Dedifferentiated amniotic fluid mesenchymal stem cell (primary cell): ENCODE measurements at regions not wholly inside any gene's neighbourhood (a gene's known extent, or its start where the extent isn't known, plus 50 kb on each side); places are given as distances from the start of the nearest gene placed in this dataset.

Experiments used
- DNase-seq: peaks from one replicate; pipeline ENCODE4 v3.0.0-alpha.2; 2016; ENCODE audit errors: extremely low spot score

GRCh38 chr19:30667227-30667626 lies 295.0 kb downstream of the ZNF536 start:
- no peak for DNase-seq

- no peak for DNase-seq
Measured at GRCh38 chr19:30666301-30666803, 294.2 kb downstream of the ZNF536 start.

- DNase-seq = no peak
Measured at GRCh38 chr19:30665449-30665848, 293.3 kb downstream of the ZNF536 start.

- no peak for DNase-seq
Measured at GRCh38 chr19:30663611-30664174, 291.5 kb downstream of the ZNF536 start.

- no peak for DNase-seq
Measured at GRCh38 chr19:30662211-30662861, 290.2 kb downstream of the ZNF536 start.

GRCh38 chr19:30659638-30660037 lies 287.5 kb downstream of the ZNF536 start:
- no peak for DNase-seq

- DNase-seq = no peak
Measured at GRCh38 chr19:30656520-30657100, 284.4 kb downstream of the ZNF536 start.

- DNase-seq = no peak
Measured at GRCh38 chr19:30653646-30654386, 281.6 kb downstream of the ZNF536 start.

GRCh38 chr19:30652751-30653150 lies 280.6 kb downstream of the ZNF536 start:
- no peak for DNase-seq

- no peak for DNase-seq
Measured at GRCh38 chr19:30651691-30652090, 279.5 kb downstream of the ZNF536 start.

GRCh38 chr19:30651066-30651465 lies 278.9 kb downstream of the ZNF536 start:
- DNase-seq = no peak

GRCh38 chr19:30649934-30650614 lies 277.9 kb downstream of the ZNF536 start:
- DNase-seq = peak; percentile 43

GRCh38 chr19:30648866-30649862 lies 277.0 kb downstream of the ZNF536 start:
- DNase-seq = no peak

- DNase-seq = no peak
Measured at GRCh38 chr19:30647891-30648720, 275.9 kb downstream of the ZNF536 start.

- DNase-seq = no peak
Measured at GRCh38 chr19:30646806-30647205, 274.6 kb downstream of the ZNF536 start.

- DNase-seq = no peak
Measured at GRCh38 chr19:30645946-30646577, 273.9 kb downstream of the ZNF536 start.

- no peak for DNase-seq
Measured at GRCh38 chr19:30640252-30640965, 268.2 kb downstream of the ZNF536 start.

GRCh38 chr19:30638889-30639288 lies 266.7 kb downstream of the ZNF536 start:
- DNase-seq = no peak

- DNase-seq = no peak
Measured at GRCh38 chr19:30637926-30638325, 265.7 kb downstream of the ZNF536 start.
